Pancreas (tissue), 10 donors: ENCODE measurements at regions not wholly inside any gene's neighbourhood (a gene's known extent, or its start where the extent isn't known, plus 50 kb on each side); places are given as distances from the start of the nearest gene placed in this dataset.
"Not testable (repeated sequence)": the region's sequence is repeated elsewhere in the genome, so short reads cannot be mapped to it uniquely, and the experiment has no call there.

Experiments
- ATAC-seq, 4 donors: fragments of 200-7000 bp; cut with Tn5 transposase; one replicate each; pipeline versions ENCODE4 v1.8.0 to v1.9.1; 2020; ENCODE audit warnings: mild to moderate bottlenecking in 4 of 4, moderate library complexity in 4 of 4
- DNase-seq, 6 donors: peaks; one replicate each; pipeline ENCODE4 v3.0.0-alpha.2; 2020
- FAIRE-seq: peaks from 2 replicates; lab custom pipeline; 2012; peaks lifted over from hg19 to GRCh38; lab: Jason Lieb, UNC
- H3K27ac ChIP-seq, 4 donors: fragments of 200-600 bp; sonication (generic); 1 replicate in 3 of 4; 2 replicates in 1 of 4; pipeline versions ENCODE4 v1.5.0 to v1.8.0; 2020
- H3K27me3 ChIP-seq, 4 donors: fragments of 200-600 bp; one replicate each; pipeline ENCODE4 v1.8.0; 2021
- H3K36me3 ChIP-seq, 3 donors: fragments of 200-600 bp; sonication (generic) in 1 of 3; one replicate each; pipeline versions ENCODE4 v1.5.0 to v1.8.0; 2020 to 2021
- H3K4me1 ChIP-seq, 3 donors: fragments of 200-600 bp; one replicate each; pipeline ENCODE4 v1.8.0; 2021
- H3K4me3 ChIP-seq, 4 donors: fragments of 200-600 bp; sonication (generic) in 2 of 4; one replicate each; pipeline versions ENCODE4 v1.5.0 to v1.8.0; 2020 to 2021
- H3K9me3 ChIP-seq, 4 donors: fragments of 200-600 bp; one replicate each; pipeline ENCODE4 v1.8.0; 2021
- WGBS, 2 donors: extraction: QIAGEN DNeasy Blood & Tissue Kit; methylation state at CpG; one replicate each; pipeline ENCODE4 v1.1.7; 2013; 5-methylcytosine and 5-hydroxymethylcytosine counted together
- intact Hi-C, 3 donors: fragments of 100-400 bp; cut with DNase I; formaldehyde crosslinking; loops; one replicate each; pipeline versions ENCODE4 v1.11.1 to v1.14.2; 2022
- TF ChIP-seq, protein P1 (sequence below), 4 donors: fragments of 200-600 bp; sonication (generic) in 3 of 4; IDR thresholded peaks; one replicate each; pipeline versions ENCODE4 v1.5.0 to v1.8.0; 2021; ENCODE audit warnings: antibody characterized with exemption in 4 of 4
- donor health status: healthy with polysubstance abuse.
- donor health status: DM: no; HTN: no; CAD: no; lungs with moderate emphysema.
- donor health status: DM: no; HTN: no; CAD: no.
- donor health status: control.
- donor health status: control.
- donor health status: Bipolar disorder and iron deficiency.
- donor health status: DM: yes; HTN: yes; CAD: no.
- donor health status: DM: no; HTN: no; CAD: no.
- donor health status: DM: no; HTN: no; CAD: no.
- donor health status: DM: yes; HTN: yes; CAD: no.

DNA sequence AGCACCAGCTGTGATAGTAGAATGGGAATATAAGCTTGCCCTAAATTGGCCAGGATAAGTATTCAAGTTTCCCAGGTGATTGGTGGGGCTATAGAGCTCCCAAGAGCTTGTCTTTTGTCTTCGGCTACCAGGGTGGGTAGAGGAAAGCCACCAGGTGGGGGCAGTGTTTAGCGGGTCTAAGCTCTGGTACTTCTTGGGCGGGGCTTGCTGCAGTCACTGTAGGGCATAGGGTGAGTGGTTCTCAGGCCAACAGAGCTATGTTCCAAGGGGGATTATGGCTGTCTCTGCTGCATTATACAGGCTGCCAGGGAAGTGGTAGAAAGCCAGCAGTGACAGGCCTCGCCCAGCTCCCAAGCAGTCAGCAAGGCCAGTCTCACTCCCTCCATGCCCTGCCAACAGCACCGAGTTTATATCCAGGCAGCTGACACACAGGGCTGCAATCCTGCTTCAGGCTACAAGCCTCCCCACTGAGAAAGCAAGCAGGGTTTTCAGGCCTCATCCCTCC, 110.7 kb downstream of the ZNF467 start:
- TF ChIP-seq, protein P1, sequence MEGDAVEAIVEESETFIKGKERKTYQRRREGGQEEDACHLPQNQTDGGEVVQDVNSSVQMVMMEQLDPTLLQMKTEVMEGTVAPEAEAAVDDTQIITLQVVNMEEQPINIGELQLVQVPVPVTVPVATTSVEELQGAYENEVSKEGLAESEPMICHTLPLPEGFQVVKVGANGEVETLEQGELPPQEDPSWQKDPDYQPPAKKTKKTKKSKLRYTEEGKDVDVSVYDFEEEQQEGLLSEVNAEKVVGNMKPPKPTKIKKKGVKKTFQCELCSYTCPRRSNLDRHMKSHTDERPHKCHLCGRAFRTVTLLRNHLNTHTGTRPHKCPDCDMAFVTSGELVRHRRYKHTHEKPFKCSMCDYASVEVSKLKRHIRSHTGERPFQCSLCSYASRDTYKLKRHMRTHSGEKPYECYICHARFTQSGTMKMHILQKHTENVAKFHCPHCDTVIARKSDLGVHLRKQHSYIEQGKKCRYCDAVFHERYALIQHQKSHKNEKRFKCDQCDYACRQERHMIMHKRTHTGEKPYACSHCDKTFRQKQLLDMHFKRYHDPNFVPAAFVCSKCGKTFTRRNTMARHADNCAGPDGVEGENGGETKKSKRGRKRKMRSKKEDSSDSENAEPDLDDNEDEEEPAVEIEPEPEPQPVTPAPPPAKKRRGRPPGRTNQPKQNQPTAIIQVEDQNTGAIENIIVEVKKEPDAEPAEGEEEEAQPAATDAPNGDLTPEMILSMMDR (IDR thresholded peaks at IDR 0.05) = peak; percentile 33 to 55 (median 44)
- 37 to 39% methylated on average over 5 of the region's 5 CpGs for WGBS, 2 donors
- FAIRE-seq (no peak), DNase-seq (peak; percentile 59 to 88 (median 76)), ATAC-seq (peak; percentile 89 to 100 (median 96))
- Histone ChIP-seq H3K27me3 (peaks cover 0 to 4% (median 0%) of the 10 kb centered on the region in 4 donors), H3K4me3 (no peak overlapping the region), H3K4me1 (no peaks in the 10 kb centered on the region), H3K36me3 (no peaks in the 10 kb centered on the region), H3K9me3 (no peaks in the 10 kb centered on the region), H3K27ac (no peak overlapping the region)
- intact Hi-C loops = loop anchor here in 2 of 3 donors (5.0 to 10.0 kb wide), 2 partner anchors 80 to 82 kb away; no protein-coding TSS in a partner anchor

DNA sequence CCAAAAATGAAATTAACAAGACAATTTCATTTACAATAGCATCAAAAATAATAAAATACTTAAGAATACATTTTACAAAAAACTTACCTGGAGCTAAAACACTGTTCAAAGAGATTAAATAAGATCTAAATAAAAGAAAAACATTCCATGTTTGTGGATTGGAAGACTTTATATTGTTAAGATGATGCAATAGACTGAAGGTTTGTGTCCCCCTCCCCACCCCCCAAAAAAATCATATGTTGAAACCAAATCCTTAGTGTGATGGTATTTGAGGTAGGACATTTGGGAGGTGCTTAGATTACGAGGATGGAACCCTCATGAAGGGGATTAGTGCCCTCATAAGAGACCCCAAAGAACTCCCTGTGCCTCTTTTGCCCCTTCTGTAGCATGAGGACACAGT, 117.6 kb downstream of the ZNF467 start:
- Histone ChIP-seq H3K9me3 (no peaks in the 10 kb centered on the region), H3K4me1 (no peaks in the 10 kb centered on the region), H3K4me3 (no peak overlapping the region), H3K27ac (no peak overlapping the region), H3K36me3 (no peaks in the 10 kb centered on the region), H3K27me3 (peaks cover 0 to 4% (median 0%) of the 10 kb centered on the region in 4 donors)
- no peak for FAIRE-seq
- TF ChIP-seq, protein P1 (IDR thresholded peaks at IDR 0.05) = no peak
- intact Hi-C loops = no loop called here
- 42 to 64% methylated on average over 1 of the region's 1 CpG for WGBS, 2 donors
- no peak for ATAC-seq
- no peak for DNase-seq

DNA sequence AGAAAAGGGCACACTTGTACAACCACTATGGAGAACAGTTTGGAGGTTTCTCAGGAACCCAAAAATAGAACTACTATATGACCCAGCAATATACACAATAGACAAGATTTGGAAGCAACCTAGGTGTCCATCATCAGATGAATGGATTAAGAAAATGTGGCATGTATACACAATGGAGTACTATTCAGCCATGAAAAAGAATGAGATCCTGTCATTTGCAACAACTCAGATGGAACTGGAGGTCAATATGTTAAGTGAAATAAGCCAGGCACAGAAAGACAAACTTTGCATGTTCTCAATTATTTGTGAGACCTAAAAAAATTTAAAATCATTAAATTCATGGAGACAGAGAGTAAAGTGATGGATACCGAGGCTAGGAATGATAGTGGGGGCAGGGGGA, 118.8 kb downstream of the ZNF467 start:
- H3K36me3 ChIP-seq = no peaks in the 10 kb centered on the region
- FAIRE-seq (no peak), ATAC-seq (no peak), DNase-seq (no peak)
- H3K27me3 ChIP-seq = no peaks in the 10 kb centered on the region
- H3K4me3 ChIP-seq = no peak overlapping the region
- no peak overlapping the region for H3K27ac ChIP-seq
- WGBS, 2 donors = 25 to 65% methylated on average over 1 of the region's 1 CpG
- H3K4me1 ChIP-seq = no peaks in the 10 kb centered on the region
- no peaks in the 10 kb centered on the region for H3K9me3 ChIP-seq
- TF ChIP-seq, protein P1 (IDR thresholded peaks at IDR 0.05) = no peak
- intact Hi-C loops = no loop called here

DNA sequence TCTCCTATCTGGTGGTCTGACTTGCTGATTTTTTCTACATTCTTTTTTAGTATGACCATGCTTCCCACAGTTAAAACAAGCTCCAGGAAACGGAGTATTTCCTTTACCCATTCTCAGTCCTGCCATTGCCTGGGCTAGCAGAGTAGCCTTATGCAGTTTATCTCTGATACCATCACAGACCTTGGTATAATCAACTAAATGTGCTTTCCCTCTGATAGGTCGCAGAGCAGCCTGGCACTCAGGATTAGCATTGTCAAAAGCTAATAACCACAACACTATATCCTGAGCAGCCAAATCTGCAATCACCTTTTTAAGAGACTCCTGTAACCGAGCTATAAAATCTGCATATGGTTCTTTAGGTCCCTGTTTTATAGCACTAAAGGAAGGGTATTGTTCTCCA, 123.2 kb downstream of the ZNF467 start:
- H3K27me3 ChIP-seq, ATAC-seq, H3K4me1 ChIP-seq, H3K36me3 ChIP-seq, H3K4me3 ChIP-seq, H3K27ac ChIP-seq, DNase-seq, FAIRE-seq, H3K9me3 ChIP-seq, intact Hi-C loops: not testable (repeated sequence)
- 60 to 69% methylated on average over 3 of the region's 3 CpGs for WGBS, 2 donors

DNA sequence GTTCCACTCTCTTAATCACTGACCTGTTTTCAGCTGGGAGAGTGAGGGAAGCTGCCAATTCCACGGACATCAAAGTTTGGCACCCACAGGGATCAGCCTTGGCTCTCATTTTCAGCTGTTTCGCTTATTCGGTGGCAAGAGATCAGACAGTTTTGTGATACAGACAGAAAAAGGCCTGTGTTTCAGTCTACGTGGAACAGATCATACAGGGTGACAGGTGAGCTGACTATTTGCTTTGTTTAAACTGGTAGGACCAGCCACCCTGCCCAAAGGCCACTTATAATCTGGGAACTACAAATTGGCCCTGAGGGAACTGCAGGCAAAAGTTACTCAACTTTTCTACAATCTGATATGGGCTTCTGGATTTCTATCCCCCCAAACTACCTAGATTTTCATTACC, 128.6 kb downstream of the ZNF467 start:
- Histone ChIP-seq H3K36me3 (no peaks in the 10 kb centered on the region), H3K4me3 (no peak overlapping the region), H3K27me3 (no peaks in the 10 kb centered on the region), H3K27ac (peak overlapping the region in 2 of 4 donors; percentile 15 to 17), H3K9me3 (no peaks in the 10 kb centered on the region), H3K4me1 (no peaks in the 10 kb centered on the region)
- TF ChIP-seq, protein P1 (IDR thresholded peaks at IDR 0.05) = no peak
- ATAC-seq (peak in 3 of 4 donors; percentile 25 to 71 (median 66)), FAIRE-seq (no peak), DNase-seq (no peak)
- intact Hi-C loops = no loop called here
- 27% methylated on average over 4 of the region's 4 CpGs for WGBS, 2 donors
